HG03066 (cell line): ENCODE measurements at regions not wholly inside any gene's neighbourhood (a gene's known extent, or its start where the extent isn't known, plus 50 kb on each side); places are given as distances from the start of the nearest gene placed in this dataset.

Source experiments
- ATAC-seq: cut with Tn5 transposase; IDR thresholded peaks from one replicate; pipeline ENCODE4 v1.9.1; 2021; ENCODE audit warnings: low read depth; ENCODE audit not compliant: unreplicated experiment

- no peak for ATAC-seq
These were observed 92.7 kb upstream of the PARD3B start for GRCh38 chr2:204452464-204453023.

- no peak for ATAC-seq
These were observed 91.5 kb upstream of the PARD3B start for GRCh38 chr2:204453730-204454167.

GRCh38 chr2:204454672-204455380, 90.4 kb upstream of the PARD3B start:
- ATAC-seq = no peak

GRCh38 chr2:204468746-204469429, 76.4 kb upstream of the PARD3B start:
- no peak for ATAC-seq

GRCh38 chr2:204470178-204470620, 75.1 kb upstream of the PARD3B start:
- ATAC-seq = no peak

- ATAC-seq = no peak
These were observed 74.6 kb upstream of the PARD3B start for GRCh38 chr2:204470621-204471196.

- ATAC-seq = no peak
These were observed 72.9 kb upstream of the PARD3B start for GRCh38 chr2:204472375-204472774.

- no peak for ATAC-seq
These were observed 72.1 kb upstream of the PARD3B start for GRCh38 chr2:204473224-204473623.

GRCh38 chr2:204475399-204475798, 69.9 kb upstream of the PARD3B start:
- no peak for ATAC-seq

GRCh38 chr2:204477358-204477950, 67.8 kb upstream of the PARD3B start:
- no peak for ATAC-seq

- ATAC-seq = no peak
These were observed 65.7 kb upstream of the PARD3B start for GRCh38 chr2:204479557-204479956.

GRCh38 chr2:204480676-204481075, 64.6 kb upstream of the PARD3B start:
- no peak for ATAC-seq

- ATAC-seq = no peak
These were observed 61.6 kb upstream of the PARD3B start for GRCh38 chr2:204483608-204484081.

GRCh38 chr2:204486321-204486720, 59.0 kb upstream of the PARD3B start:
- no peak for ATAC-seq

- ATAC-seq = no peak
These were observed 58.5 kb upstream of the PARD3B start for GRCh38 chr2:204486805-204487204.

GRCh38 chr2:204487447-204488229, 57.6 kb upstream of the PARD3B start:
- no peak for ATAC-seq

- ATAC-seq = no peak
These were observed 53.7 kb upstream of the PARD3B start for GRCh38 chr2:204491528-204491927.

GRCh38 chr2:204492417-204492816, 52.9 kb upstream of the PARD3B start:
- no peak for ATAC-seq

GRCh38 chr2:204494681-204495080, 50.6 kb upstream of the PARD3B start:
- no peak for ATAC-seq

- no peak for ATAC-seq
These were observed 49.9 kb upstream of the PARD3B start for GRCh38 chr2:204495381-204495780.
